PFSK-1 (cell line): ENCODE measurements at regions not wholly inside any gene's neighbourhood (a gene's known extent, or its start where the extent isn't known, plus 50 kb on each side); places are given as distances from the start of the nearest gene placed in this dataset.

Experiments
- FOXP2 ChIP-seq: optimal IDR thresholded peaks from 2 replicates; pipeline ENCODE3; 2011; ENCODE audit warnings: borderline replicate concordance, control low read depth, inconsistent platforms; ENCODE audit not compliant: insufficient read depth; ENCODE audit errors: extremely low read length, extremely low read depth
- POLR2AphosphoS5 ChIP-seq: IDR thresholded peaks from 2 replicates; pipeline ENCODE4 v1.6.1; 2012; ENCODE audit warnings: low read depth, mild to moderate bottlenecking, control low read depth, low read length, moderate library complexity
- SIN3A ChIP-seq: IDR thresholded peaks from 2 replicates; pipeline ENCODE4 v1.6.1; 2012; ENCODE audit warnings: mild to moderate bottlenecking, low read length, moderate library complexity, borderline replicate concordance; ENCODE audit not compliant: insufficient read depth
- TAF1 ChIP-seq: IDR thresholded peaks from 2 replicates; pipeline ENCODE4 v1.6.1; 2012; ENCODE audit warnings: low read length, control low read depth, borderline replicate concordance; ENCODE audit not compliant: insufficient read depth
- TF ChIP-seq, protein P1 (sequence below), 2 experiments: IDR thresholded peaks; 2 replicates each; pipeline versions ENCODE4 v1.6.1 to v1.8.0; 2011 to 2012; ENCODE audit warnings: low read depth in 2 of 2, low read length in 2 of 2, control low read depth in 1 of 2, inconsistent platforms in 1 of 2, mild to moderate bottlenecking in 1 of 2, moderate library complexity in 1 of 2; ENCODE audit not compliant: insufficient read depth in 1 of 2

DNA sequence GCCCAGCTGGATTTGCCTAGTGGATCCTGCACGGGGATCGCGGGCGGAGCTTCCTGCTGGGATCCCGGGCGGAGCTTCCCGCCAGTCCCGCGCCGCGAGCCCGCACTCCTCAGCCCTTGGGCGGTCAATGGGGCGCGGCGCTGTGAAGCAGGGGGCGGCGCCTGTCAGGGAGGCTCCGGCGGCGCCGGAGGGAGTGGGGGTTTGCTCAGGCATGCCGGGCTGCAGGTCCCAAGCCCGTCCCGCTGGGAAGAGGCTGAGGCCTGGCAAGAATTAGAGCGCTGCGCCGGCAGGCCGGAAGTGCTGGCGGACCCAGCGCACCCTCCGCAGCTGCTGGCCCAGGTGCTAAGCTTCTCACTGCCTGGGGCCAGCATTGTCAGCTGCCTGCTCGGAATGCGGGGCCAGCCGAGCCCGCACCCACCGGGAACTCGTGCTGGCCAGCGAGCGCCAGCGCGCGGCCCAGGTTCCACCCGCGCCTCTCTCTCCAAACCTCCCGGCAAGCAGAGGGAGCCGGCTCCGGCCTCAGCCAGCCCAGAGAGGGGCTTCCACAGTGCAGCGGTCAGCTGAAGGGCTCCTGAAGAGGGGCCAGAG lies 119.6 kb downstream of the PRR20E start:
- no peak for TF ChIP-seq POLR2AphosphoS5
- no peak for TF ChIP-seq SIN3A
- TF ChIP-seq FOXP2, result no peak

DNA sequence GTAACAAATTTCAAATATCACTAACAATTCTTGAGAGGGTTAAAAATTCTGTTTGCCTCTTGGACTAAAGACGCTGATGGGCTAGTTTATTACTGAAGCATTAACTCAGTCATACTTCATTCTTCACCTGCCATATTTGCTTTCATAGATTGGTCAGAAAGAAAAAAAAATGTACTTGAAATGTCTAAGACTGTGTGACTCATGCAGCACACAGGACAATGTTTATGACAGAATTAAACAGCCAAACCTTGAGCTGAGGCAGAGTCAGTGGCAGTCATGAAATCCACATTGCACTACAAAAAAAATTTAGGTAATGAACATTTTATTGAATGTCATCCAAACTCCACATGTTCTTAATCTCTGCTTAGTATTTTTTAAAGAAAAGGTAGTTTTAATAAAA lies 135.6 kb downstream of the PRR20E start:
- no peak for TF ChIP-seq SIN3A
- no peak for TF ChIP-seq TAF1
- no peak for TF ChIP-seq POLR2AphosphoS5
- TF ChIP-seq, protein P1, sequence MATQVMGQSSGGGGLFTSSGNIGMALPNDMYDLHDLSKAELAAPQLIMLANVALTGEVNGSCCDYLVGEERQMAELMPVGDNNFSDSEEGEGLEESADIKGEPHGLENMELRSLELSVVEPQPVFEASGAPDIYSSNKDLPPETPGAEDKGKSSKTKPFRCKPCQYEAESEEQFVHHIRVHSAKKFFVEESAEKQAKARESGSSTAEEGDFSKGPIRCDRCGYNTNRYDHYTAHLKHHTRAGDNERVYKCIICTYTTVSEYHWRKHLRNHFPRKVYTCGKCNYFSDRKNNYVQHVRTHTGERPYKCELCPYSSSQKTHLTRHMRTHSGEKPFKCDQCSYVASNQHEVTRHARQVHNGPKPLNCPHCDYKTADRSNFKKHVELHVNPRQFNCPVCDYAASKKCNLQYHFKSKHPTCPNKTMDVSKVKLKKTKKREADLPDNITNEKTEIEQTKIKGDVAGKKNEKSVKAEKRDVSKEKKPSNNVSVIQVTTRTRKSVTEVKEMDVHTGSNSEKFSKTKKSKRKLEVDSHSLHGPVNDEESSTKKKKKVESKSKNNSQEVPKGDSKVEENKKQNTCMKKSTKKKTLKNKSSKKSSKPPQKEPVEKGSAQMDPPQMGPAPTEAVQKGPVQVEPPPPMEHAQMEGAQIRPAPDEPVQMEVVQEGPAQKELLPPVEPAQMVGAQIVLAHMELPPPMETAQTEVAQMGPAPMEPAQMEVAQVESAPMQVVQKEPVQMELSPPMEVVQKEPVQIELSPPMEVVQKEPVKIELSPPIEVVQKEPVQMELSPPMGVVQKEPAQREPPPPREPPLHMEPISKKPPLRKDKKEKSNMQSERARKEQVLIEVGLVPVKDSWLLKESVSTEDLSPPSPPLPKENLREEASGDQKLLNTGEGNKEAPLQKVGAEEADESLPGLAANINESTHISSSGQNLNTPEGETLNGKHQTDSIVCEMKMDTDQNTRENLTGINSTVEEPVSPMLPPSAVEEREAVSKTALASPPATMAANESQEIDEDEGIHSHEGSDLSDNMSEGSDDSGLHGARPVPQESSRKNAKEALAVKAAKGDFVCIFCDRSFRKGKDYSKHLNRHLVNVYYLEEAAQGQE (IDR thresholded peaks at IDR 0.05; ENCODE audit: insufficient read depth in 1 of 2, low read depth in 2 of 2, low read length in 2 of 2), result no peak
- no peak for TF ChIP-seq FOXP2

DNA sequence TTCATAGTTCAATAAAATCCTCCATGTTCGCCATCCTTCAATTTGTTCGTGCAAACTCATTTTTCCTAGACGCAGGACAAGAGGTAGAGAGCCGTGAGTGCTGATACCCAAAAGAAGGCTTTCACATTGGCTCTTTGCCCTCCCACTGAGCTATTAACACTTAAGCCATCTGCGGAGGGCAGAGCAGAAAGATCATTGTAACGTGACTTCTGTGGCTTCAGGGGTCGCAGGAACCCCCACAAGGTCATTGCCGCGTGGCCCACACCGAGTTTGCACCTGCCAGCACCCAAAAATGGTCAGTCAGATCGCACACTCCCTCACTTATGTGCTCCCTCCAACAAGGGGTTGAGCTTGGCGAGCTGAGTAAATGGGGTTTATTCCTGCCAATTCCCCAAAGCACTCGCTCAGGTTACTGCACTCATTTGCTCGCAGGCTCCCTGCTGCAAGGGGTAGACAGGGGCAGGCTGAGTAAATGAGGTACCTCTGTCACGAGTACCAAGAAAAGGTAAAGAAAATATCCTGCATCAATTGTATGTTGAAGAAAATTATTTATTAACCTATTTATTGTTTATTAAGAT lies 144.1 kb downstream of the PRR20E start:
- TF ChIP-seq, protein P1 (IDR thresholded peaks at IDR 0.05; ENCODE audit: insufficient read depth in 1 of 2, low read depth in 2 of 2, low read length in 2 of 2), result no peak
- TF ChIP-seq FOXP2 (no peak), POLR2AphosphoS5 (no peak), TAF1 (no peak), SIN3A (no peak)

DNA sequence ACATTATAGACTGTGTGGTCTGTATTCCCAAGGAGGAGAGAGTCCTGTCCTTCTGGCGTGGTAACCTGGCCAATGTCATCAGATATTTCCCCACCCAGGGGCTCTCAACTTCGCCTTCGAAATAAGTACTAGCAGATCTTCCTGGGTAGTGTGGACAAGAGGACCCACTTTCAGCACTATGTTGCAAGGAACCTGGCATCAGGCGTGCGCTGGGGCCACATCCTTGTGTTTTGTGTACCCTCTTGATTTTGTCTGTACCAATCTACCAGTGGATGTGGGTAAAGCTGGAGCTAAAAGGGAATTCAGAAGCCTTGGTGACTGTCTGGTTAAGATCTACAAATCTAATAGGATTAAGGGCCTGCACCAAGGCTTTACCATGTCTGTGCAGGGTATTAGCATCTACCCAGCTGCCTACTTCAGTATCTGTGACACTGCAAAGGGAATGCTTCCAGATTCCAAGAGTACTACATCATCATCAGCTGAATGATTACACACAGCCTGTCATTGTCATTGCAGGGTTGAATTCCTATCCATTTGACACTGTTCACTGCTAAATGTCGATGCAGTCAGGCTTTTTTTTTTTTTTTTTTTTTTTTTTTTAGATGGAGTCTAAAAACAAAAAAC lies 148.0 kb downstream of the PRR20E start:
- TF ChIP-seq TAF1, result no peak

DNA sequence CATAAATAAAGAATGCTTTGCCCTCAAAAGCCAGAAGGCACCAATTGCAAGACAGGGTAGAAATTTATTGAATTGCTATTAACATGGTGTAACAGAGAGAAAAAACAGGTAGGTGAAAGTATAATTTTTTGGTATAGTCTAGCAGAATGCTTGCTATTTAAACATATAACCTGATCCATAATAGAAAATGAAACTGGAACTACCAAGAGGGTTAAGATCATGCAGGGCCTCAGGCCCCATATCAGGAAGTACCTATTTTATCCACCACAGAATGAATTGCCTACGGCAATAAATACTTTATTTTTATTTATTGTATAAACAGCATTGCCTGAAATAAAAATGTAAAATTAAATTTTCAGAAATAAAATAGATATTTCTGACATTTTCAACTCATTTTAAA lies 159.5 kb downstream of the PRR20E start:
- no peak for TF ChIP-seq FOXP2
- TF ChIP-seq SIN3A, result no peak
- TF ChIP-seq TAF1, result no peak
- no peak for TF ChIP-seq POLR2AphosphoS5
- TF ChIP-seq, protein P1 (IDR thresholded peaks at IDR 0.05; ENCODE audit: insufficient read depth in 1 of 2, low read depth in 2 of 2, low read length in 2 of 2), result no peak

DNA sequence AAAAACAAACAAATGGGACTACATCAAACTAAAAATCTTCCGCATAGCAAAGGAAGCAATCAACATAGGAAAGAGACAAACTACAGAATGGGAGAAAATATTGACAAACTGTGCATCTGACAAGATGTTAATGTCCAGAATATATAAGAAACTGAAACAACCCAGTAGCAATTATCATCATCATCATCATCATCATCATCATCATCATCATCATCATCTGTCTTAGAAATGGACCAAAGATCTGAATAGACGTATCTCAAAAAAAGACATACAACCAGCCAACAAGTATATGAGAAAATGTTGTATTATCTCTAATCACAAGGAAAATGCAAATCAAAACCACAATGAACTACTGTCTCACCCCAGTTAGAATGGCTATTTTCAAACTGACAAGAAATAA lies 173.9 kb downstream of the PRR20E start:
- TF ChIP-seq POLR2AphosphoS5 (no peak), FOXP2 (no peak), SIN3A (no peak), TAF1 (no peak)
- TF ChIP-seq, protein P1 (IDR thresholded peaks at IDR 0.05; ENCODE audit: insufficient read depth in 1 of 2, low read depth in 2 of 2, low read length in 2 of 2), result no peak
